NCI-H2081 treated with DMSO at 0.1 percent for 48 hours (cell line): ENCODE measurements at regions not wholly inside any gene's neighbourhood (a gene's known extent, or its start where the extent isn't known, plus 50 kb on each side); places are given as distances from the start of the nearest gene placed in this dataset.
A peak's percentile ranks its signal among the peaks of the same experiment; 100 is the strongest.

ENCODE experiments used
- DNase-seq: peaks from one replicate; lab custom pipeline; 2025; lab: John Stamatoyannopoulos, UW

- DNase-seq = no peak
These were observed 142.0 kb downstream of the TSN start for GRCh38 chr2:121897335-121897970.

- DNase-seq = no peak
These were observed 143.0 kb downstream of the TSN start for GRCh38 chr2:121898483-121898882.

DNA sequence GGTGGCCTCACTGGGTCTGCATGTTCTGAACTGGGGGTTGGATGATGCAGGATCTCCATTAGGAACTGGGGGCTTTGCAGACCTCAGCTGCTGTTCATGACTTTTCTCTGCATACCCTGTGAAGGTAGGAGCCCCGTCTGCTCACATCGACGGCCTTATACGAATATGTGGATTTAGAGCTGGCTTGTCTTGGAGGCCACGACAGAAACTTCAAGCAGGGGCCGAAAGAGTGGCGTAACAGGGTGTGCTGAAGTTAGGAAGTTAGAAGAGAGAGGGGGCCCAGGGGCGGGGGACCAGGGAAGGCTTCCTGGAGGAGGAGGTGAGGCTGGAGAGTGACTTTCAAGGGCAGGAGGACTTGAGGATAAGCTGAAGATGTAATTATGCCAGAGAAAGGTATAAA, 144.9 kb downstream of the TSN start:
- no peak for DNase-seq

DNA sequence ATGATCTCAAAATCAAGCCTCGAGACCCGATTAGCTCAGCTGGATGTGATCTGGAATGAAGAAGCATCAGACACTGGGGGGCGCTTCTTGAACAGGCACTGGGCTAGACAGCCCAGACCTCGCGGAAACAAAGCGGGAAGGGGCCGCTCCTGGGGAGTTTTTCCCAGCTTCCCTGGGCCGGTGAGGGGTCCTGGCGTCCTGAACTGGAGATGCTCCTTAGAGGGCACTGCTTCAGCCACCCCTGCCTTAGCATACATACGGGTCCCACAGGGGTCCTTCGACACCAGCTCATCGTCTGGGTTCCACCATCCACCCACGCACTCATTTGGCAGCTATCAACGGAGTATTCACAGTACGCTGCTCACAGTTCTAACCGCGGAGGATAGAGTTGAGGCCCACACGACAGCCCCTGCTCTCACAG, 146.7 kb downstream of the TSN start:
- DNase-seq = no peak

- DNase-seq = no peak
These were observed 147.2 kb downstream of the TSN start for GRCh38 chr2:121902616-121903015.

GRCh38 chr2:121903037-121903689, 147.7 kb downstream of the TSN start:
- no peak for DNase-seq

GRCh38 chr2:121904656-121905055, 149.2 kb downstream of the TSN start:
- DNase-seq = no peak

DNA sequence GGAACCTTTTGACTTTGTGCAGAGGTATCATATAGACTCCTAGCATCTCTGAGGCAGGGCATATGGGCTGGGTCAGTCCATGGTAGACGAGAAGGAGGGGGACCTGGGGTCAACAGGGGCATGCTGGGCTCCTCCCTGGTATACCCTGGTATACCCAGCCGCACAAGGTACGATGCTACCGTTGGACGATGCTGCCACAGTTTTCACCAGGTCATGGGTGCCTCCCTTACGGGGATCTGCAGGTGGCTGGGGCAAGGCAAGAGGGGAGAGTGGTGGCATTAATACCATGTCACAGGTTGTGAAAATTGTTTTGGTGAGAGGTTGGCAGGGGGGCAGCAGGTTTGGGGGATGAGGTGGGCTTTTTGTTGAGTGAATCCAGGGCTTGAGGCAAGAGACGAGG, 149.8 kb downstream of the TSN start:
- no peak for DNase-seq

- DNase-seq = no peak
These were observed 150.7 kb downstream of the TSN start for GRCh38 chr2:121906170-121906569.

GRCh38 chr2:121907928-121908327, 152.5 kb downstream of the TSN start:
- peak; percentile 72 for DNase-seq

DNA sequence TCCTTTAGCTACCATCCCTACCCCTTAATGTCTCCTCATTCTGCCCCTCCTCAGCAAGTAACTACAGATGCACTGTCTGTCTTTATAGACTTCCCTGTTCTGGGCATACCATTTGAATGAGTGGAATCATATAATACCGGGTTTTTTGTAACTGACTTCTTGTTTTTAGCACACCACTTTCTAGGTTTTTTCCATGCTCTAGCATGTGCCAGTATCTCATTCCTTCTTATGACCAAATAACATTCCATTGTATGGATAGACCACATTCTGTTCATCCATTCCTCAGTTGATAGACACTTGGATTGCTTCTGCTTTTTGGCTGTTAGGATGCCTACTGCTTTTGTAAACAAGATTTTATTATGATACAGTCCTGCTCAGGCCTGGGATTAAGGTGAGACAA, 154.7 kb downstream of the TSN start:
- no peak for DNase-seq

DNA sequence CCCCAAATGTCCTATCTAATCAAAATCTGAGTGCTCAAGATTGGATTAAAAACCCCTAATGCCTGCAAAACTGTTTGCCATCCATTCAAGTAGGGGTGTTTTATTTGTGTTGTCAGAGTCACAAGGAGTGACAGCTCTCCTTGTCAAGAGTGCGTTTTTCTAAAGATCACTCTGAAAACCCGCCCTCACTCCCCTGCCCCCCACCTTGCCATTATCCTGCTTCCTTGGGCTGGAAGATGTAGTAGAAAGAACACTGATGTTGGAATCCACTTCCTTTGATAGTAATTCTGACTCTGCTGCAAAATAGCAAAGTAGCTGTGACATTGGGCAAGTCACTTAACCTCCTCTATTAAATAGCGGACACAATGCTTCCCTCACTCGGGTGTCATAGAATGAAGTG, 155.6 kb downstream of the TSN start:
- DNase-seq = no peak

- DNase-seq = no peak
These were observed 161.7 kb downstream of the TSN start for GRCh38 chr2:121917143-121917542.

GRCh38 chr2:121918231-121918630, 162.8 kb downstream of the TSN start:
- no peak for DNase-seq

DNA sequence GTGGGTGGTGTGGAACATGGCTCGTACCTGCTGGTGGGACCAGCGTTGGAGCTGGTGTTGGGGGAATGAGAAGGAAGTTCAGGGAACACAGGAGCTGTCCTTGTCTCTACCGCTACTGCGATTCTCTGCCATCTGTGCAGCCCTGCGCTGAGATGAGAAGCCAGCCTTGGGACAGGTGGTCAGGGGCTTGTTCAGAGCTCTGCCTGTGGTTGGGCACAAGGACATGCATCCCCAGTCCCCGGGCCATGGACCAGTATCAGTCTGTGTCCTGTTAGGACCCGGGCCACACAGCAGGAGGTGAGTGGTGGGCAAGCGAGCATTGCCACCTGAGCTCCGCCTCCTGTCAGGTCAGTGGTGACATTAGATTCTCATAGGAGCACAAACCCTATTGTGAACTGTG, 164.4 kb downstream of the TSN start:
- no peak for DNase-seq

- DNase-seq = no peak
These were observed 170.0 kb downstream of the TSN start for GRCh38 chr2:121925466-121925865.

GRCh38 chr2:121943285-121943684, 187.8 kb downstream of the TSN start:
- no peak for DNase-seq

DNA sequence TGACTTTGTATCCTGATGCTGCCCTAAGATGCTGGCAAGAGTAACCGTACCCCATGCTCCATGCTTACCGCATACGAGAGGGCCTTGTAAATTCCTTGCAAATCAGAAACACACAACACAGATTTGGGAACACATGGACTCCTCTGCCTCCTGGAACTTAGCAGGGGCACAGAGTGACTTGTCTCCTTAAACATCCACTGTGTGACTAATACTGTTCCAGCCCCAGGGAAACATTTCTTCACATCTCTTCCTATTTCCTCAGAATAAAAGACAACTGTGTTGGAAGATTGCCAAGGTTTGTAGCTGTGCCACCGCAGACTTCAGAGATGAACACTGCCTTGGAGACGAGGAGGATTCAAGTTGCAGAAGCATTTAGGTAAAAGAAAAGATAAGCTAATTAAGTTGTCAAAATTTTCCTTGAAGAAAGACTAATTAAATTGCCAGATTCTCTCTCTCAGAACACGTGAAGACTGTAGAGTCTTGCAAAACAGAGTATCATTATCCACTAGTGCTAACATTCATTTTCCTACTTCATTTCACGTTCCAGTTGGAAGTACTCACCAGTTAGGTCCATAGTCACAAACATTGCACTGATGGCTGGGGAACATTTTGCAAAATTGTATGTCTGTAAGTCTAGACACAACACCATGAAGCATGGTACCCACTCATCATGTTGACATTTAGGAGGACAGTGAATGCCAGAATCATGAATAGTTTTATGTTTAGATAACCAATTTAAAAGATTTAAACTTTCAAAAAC, 188.8 kb downstream of the TSN start:
- no peak for DNase-seq

DNA sequence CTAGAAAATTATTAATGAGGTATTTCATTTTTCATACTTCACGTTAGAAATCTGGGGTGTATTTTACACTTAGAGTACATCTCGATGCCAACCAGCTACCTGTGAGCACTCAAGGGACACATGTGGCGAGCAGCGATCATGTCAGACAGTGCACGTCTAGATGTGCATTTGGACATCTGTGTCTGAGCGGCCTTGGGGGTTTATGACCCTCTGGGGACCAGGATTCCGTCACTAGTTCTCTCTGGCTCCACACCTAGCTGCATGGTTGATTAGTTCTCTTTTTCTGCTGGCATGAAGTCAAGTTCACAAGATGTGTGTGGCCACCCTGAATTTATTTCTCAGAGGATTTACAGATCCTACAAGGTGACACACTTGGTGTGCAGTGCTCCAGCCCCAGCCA, 192.2 kb downstream of the TSN start:
- DNase-seq = no peak

- DNase-seq = no peak
These were observed 193.8 kb downstream of the TSN start for GRCh38 chr2:121949271-121949670.

GRCh38 chr2:121955426-121955825, 200.0 kb downstream of the TSN start:
- no peak for DNase-seq

GRCh38 chr2:121955872-121956271, 200.4 kb downstream of the TSN start:
- DNase-seq = no peak

DNA sequence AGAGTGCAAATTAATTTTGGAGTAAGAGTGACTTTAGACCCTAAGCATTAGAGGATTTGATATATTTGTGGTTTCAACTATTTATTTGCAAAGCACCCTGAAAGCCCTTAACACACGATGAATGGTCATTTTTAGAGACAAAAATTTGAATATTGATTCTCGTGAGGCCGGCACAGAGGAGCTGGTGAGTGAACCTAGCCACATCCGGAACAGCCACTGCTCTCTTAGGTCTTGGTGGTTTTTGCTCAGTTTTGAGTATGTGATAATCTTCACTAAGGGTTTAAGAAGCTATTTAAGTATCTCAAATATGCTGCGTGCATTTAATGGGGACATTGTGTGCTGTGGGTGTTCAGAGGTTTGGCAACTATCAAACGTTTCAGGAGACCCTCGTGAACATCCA, 204.8 kb downstream of the TSN start:
- DNase-seq = no peak
